ENCODE measurements at regions not wholly inside any gene's neighbourhood (a gene's known extent, or its start where the extent isn't known, plus 50 kb on each side); places are given as distances from the start of the nearest gene placed in this dataset.

DNA sequence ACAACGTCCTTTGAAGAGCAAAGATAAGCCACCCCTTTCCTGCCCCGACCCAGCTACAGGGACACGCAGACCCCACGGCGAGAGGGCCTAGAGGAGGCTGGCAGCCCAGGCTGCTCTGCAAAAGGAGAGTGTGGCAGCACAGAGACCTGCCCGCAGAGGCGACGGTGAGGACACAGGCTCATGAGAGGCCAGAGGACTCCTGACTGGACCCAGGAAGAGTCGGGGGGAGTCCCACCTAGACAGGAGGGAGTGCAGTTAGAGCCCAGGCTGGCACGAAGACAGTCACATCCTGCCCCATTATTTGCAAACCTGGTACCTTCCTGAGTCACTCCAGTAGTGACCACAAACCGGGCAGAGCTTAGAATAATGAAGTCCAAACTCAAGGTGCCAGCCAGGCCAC lies 227.7 kb upstream of the CDH4 start:
- Mint-ChIP-seq H3K9me3 (peaks cover 3% of the 10 kb centered on the region), H3K27me3 (peaks cover 3 to 7% of the 10 kb centered on the region in 2 donors), H3K36me3 (no peaks in the 10 kb centered on the region), H3K4me3 (no peak overlapping the region), H3K4me1 (ENCODE audit: low read depth in 2 of 2) (no peaks in the 10 kb centered on the region), H3K27ac (no peak overlapping the region)
- ATAC-seq: no peak
- no peak for DNase-seq (ENCODE audit: low spot score)

- Mint-ChIP-seq H3K27me3 (peaks cover 3 to 7% of the 10 kb centered on the region in 2 donors), H3K9me3 (peaks cover 3% of the 10 kb centered on the region), H3K27ac (no peak overlapping the region), H3K36me3 (no peaks in the 10 kb centered on the region), H3K4me1 (ENCODE audit: low read depth in 2 of 2) (no peaks in the 10 kb centered on the region), H3K4me3 (no peak overlapping the region)
- no peak for ATAC-seq
- no peak for DNase-seq (ENCODE audit: low spot score)
Measured at GRCh38 chr20:61025536-61025935, 226.5 kb upstream of the CDH4 start.

DNA sequence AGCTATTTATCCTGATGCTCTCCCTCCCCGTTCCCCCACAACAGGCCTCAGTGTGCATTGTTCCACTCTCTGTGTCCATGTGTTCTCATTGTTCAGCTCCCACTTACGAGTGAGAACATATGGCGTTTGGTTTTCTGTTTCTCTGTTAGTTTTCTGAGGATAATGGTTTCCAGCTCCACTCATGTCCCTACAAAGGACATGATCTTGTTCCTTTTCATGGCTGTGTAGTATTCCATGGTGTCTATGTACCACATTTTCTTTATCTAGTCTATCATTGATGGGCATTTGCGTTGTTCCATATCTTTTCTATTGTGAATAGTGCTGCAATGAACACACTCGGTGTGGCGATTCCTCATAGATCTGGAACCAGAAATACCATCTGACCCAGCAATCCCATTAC lies 225.9 kb upstream of the CDH4 start:
- H3K4me3 Mint-ChIP-seq: no peak overlapping the region
- no peaks in the 10 kb centered on the region for H3K36me3 Mint-ChIP-seq
- H3K9me3 Mint-ChIP-seq: peaks cover 3% of the 10 kb centered on the region
- peaks cover 3 to 7% of the 10 kb centered on the region in 2 donors for H3K27me3 Mint-ChIP-seq
- ATAC-seq (no peak), DNase-seq (ENCODE audit: low spot score) (no peak)
- no peak overlapping the region for H3K27ac Mint-ChIP-seq
- no peaks in the 10 kb centered on the region for H3K4me1 Mint-ChIP-seq (ENCODE audit: low read depth in 2 of 2)

DNA sequence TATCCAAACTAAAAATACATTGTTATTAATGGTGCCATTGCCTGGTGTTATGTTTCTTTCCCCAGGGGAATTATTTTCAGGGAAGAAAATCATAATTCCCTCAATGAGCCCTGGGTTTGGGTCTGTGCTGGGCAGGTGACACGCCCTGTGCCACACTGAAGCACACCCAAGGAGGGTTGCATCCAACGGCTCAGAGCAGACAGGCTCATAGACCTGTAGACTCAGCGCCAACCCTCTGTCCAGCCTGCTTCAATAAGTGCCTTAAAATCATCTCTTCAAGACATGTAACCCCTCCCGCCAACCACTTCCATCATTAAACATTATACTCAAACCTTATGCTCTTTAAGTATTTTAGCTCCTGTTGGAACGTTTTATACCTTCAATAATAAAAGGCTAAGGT lies 225.3 kb upstream of the CDH4 start:
- Mint-ChIP-seq H3K9me3 (peaks cover 3% of the 10 kb centered on the region), H3K36me3 (no peaks in the 10 kb centered on the region), H3K4me1 (ENCODE audit: low read depth in 2 of 2) (no peaks in the 10 kb centered on the region), H3K27ac (no peak overlapping the region), H3K27me3 (peaks cover 3 to 7% of the 10 kb centered on the region in 2 donors), H3K4me3 (no peak overlapping the region)
- DNase-seq (ENCODE audit: low spot score): no peak
- ATAC-seq: no peak

DNA sequence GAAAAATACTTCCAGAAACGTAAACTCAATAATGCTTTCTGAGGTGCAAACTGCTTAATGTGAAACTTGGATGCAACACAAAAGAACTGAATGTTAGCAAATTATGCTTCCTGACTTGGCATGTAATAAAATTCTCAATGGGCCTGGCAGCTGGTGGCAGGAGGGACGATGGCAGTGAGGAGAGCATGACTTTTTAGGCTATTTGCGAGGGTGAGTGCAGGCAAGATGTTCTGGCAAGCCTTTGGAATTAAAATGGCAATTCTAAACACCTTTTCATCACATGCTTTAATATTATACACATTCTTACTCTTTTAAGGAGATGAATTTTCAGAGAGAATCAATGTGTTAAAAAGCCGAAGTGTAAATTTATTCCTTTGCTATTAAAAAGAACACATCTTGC lies 224.8 kb upstream of the CDH4 start:
- no peak overlapping the region for H3K4me3 Mint-ChIP-seq
- ATAC-seq (no peak), DNase-seq (ENCODE audit: low spot score) (no peak)
- H3K27me3 Mint-ChIP-seq: peaks cover 3% of the 10 kb centered on the region in 2 donors
- no peak overlapping the region for H3K27ac Mint-ChIP-seq
- H3K9me3 Mint-ChIP-seq: peaks cover 3% of the 10 kb centered on the region
- no peaks in the 10 kb centered on the region for H3K36me3 Mint-ChIP-seq
- no peaks in the 10 kb centered on the region for H3K4me1 Mint-ChIP-seq (ENCODE audit: low read depth in 2 of 2)

- Mint-ChIP-seq H3K4me3 (no peak overlapping the region), H3K27ac (no peak overlapping the region), H3K9me3 (peaks cover 3% of the 10 kb centered on the region), H3K27me3 (peaks cover 0 to 3% of the 10 kb centered on the region in 2 donors), H3K4me1 (ENCODE audit: low read depth in 2 of 2) (no peaks in the 10 kb centered on the region), H3K36me3 (no peaks in the 10 kb centered on the region)
- ATAC-seq: no peak
- DNase-seq (ENCODE audit: low spot score): no peak
Measured at GRCh38 chr20:61030130-61030529, 221.9 kb upstream of the CDH4 start.

DNA sequence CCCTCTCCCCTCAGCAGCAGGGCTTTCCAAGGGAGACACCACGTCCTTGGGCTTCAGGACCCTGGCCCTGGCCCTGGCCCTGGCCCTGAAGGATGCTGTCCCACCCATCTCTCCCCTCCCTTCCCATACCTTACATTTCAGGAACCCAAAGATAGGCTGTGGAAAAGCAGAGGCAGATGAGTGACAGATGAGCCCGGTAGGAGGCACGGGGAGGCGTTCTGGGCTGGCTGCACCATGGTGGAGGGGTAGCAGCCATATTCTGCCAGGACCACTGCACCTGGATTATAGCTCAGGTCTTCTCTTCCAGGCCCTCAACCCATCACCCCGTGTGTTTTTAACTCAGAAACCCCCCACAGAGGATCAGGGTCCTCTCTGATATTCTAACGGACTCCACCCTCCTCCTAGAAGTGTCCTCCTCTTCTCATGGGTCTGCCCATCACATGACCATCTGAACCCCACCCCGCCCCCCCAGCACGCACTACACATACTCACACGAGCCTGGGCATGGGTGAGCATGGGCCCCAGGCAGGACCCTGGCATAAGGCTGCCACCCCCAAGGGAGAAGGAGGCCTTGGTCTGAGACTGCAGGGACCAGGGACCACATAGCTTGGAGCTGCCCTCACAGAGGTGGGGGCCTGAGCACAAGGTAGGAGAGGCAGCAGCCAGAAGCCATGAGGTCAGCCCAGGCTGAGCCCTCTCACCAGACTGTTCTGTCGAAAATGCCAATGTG lies 220.8 kb upstream of the CDH4 start:
- Mint-ChIP-seq H3K4me3 (no peak overlapping the region), H3K27ac (no peak overlapping the region), H3K27me3 (peaks cover under 1 to 3% of the 10 kb centered on the region in 2 donors), H3K4me1 (ENCODE audit: low read depth in 2 of 2) (no peaks in the 10 kb centered on the region), H3K9me3 (peaks cover 1% of the 10 kb centered on the region), H3K36me3 (no peaks in the 10 kb centered on the region)
- DNase-seq (ENCODE audit: low spot score): no peak
- ATAC-seq: peak in 1 of 2 donors; percentile 45

GRCh38 chr20:61037498-61037897 lies 214.6 kb upstream of the CDH4 start:
- ATAC-seq (no peak), DNase-seq (ENCODE audit: low spot score) (no peak)
- Mint-ChIP-seq H3K4me3 (no peak overlapping the region), H3K36me3 (no peaks in the 10 kb centered on the region), H3K9me3 (no peaks in the 10 kb centered on the region), H3K4me1 (ENCODE audit: low read depth in 2 of 2) (no peaks in the 10 kb centered on the region), H3K27me3 (peaks cover 5 to 7% of the 10 kb centered on the region in 2 donors), H3K27ac (no peak overlapping the region)

DNA sequence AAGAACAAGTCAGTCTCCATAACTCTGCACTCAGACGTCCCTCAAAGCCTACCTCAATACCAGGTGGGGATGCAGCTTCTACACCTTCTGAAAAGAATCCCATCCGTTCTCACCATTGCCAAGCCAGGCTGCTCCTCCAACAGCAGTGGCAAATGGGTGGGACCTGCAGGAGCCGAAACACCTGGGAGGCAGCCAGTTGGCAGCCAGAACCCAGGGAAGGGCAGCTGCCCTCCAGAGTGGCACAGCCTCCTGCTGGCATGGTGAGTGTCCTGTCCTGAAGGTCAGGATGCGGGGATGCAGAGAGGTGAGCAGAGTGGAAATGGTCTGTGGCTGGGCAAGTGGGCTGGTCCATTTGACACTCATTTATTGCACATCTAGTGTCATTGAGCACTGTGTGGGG lies 210.6 kb upstream of the CDH4 start:
- Mint-ChIP-seq H3K27me3 (peaks cover 3 to 4% of the 10 kb centered on the region in 2 donors), H3K4me1 (ENCODE audit: low read depth in 2 of 2) (no peaks in the 10 kb centered on the region), H3K27ac (no peak overlapping the region), H3K9me3 (no peaks in the 10 kb centered on the region), H3K36me3 (no peaks in the 10 kb centered on the region), H3K4me3 (no peak overlapping the region)
- DNase-seq (ENCODE audit: low spot score): no peak
- ATAC-seq: no peak

DNA sequence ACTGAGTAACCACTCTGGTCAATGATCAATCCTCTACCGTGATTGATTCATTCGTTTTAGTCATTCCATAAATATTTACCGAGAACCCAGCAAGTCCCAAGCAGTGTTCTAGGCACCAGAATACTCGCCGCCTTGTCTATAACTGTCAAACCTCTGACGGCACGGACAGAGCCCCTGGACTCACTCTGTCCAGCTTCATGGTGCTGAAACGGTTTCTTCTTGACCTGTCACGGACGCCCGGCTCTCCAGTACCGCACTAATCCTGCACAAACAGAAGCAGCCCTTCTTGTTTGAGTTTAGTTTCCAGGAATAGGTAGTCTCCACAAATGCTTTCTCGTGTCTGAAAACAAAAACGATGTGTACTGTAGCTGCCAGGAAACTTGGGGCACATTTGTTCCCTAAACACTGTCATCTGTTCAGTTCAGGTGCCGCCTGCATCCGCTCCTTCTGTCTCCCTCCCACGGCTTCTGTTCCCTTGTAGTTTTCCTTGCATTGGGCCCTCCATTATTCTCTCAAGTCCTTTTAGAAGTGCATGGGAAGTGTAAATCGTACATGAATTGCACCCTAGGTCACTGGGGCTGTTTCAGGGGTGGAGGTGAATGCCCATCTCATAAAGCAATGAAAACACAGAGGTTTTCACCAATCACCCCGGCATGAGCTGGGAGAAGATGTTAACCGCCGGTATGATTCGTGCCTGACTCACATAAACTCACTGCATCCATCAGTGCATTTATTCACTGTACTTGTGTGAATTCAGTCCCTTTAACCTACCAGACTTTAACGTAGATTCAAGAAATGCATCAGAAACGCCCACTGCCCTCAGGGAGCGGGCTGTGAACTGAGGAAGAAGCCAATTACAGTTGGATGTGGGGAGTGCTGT lies 209.3 kb upstream of the CDH4 start:
- ATAC-seq: no peak
- H3K9me3 Mint-ChIP-seq: no peaks in the 10 kb centered on the region

DNA sequence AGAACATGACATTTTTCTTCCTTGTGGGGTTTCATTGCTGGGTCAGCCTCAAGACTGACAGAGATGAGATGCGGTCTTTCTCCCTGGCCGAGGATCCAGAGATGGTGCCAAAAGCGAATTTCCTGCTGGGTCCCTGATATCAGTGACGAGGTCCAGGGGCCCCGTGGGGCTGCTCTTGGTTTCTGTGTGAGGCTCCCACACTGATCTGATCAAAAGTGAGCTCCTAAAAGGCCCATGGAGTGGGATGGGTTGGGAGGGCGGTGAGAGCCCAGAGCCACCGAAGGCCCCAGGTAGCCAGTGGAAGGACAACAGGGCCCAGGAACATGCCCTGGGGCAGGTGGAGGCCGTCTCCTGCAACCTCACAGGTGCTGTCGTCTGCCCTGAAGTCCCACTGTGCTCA lies 208.4 kb upstream of the CDH4 start:
- Mint-ChIP-seq H3K9me3 (no peaks in the 10 kb centered on the region), H3K27ac (no peak overlapping the region), H3K27me3 (no peaks in the 10 kb centered on the region), H3K4me3 (no peak overlapping the region), H3K4me1 (ENCODE audit: low read depth in 2 of 2) (no peaks in the 10 kb centered on the region), H3K36me3 (no peaks in the 10 kb centered on the region)
- ATAC-seq (no peak), DNase-seq (ENCODE audit: low spot score) (no peak)

More for the DNA sequence above, 209.3 kb upstream of the CDH4 start:
- no peak overlapping the region for H3K27ac Mint-ChIP-seq
- no peaks in the 10 kb centered on the region for H3K36me3 Mint-ChIP-seq
- no peaks in the 10 kb centered on the region for H3K27me3 Mint-ChIP-seq
- DNase-seq (ENCODE audit: low spot score): no peak
- H3K4me1 Mint-ChIP-seq (ENCODE audit: low read depth in 2 of 2): no peaks in the 10 kb centered on the region
- H3K4me3 Mint-ChIP-seq: no peak overlapping the region

DNA sequence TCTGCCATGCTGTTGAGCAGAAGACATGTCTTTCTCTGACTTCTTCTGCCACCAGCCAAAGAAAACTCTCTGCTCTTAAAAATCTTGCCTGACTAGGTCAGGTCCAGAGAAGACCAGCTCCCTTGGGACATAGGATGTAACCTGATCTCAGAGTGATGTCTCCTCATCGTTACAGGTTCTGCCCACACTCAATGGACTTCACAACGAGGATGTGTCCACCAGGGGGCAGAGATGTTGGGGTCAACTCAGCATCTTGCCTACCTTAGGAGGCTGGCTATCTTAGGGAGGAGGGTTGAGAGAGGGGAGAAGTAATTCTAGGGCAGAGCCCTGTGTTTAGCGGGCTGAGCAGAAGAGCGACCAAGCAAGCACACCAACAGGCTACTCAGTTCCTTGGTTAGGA lies 207.6 kb upstream of the CDH4 start:
- Mint-ChIP-seq H3K4me1 (ENCODE audit: low read depth in 2 of 2) (no peaks in the 10 kb centered on the region), H3K36me3 (no peaks in the 10 kb centered on the region), H3K27ac (no peak overlapping the region), H3K9me3 (no peaks in the 10 kb centered on the region), H3K27me3 (no peaks in the 10 kb centered on the region), H3K4me3 (no peak overlapping the region)
- no peak for DNase-seq (ENCODE audit: low spot score)
- ATAC-seq: no peak

- Mint-ChIP-seq H3K27me3 (no peaks in the 10 kb centered on the region), H3K4me3 (no peak overlapping the region), H3K36me3 (no peaks in the 10 kb centered on the region), H3K4me1 (ENCODE audit: low read depth in 2 of 2) (no peaks in the 10 kb centered on the region), H3K9me3 (no peaks in the 10 kb centered on the region), H3K27ac (no peak overlapping the region)
- DNase-seq (ENCODE audit: low spot score) (no peak), ATAC-seq (no peak)
Measured at GRCh38 chr20:61045091-61045490, 207.0 kb upstream of the CDH4 start.

DNA sequence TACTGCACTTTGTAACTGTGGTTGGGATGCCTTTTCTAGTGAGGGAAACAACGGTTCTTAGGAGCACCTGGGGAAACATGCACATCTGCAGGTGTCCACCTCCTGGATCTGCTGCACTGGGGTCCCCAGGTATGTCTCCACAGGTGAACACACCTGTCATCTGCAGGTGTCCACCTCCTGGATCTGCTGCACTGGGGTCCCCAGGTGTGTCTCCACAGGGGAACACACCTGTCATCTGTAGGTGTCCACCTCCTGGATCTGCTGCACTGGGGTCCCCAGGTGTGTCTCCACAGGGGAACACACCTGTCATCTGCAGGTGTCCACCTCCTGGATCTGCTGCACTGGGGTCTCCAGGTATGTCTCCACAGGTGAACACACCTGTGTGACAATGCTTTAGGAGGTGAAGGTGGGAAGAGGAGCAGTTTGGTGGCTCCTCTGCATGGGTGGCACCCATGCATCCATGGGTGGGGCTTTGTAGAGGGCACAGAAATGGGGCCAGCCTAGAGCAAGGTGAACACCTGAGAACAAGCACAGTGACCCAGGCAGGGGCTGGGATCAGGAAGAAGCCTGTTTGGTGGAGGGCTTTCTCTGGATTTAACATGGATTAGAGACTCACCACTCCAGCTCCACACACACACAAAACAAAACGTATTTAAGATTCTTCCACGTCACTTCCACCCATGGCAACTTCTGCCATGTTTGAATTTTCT lies 206.0 kb upstream of the CDH4 start:
- Mint-ChIP-seq H3K36me3 (no peaks in the 10 kb centered on the region), H3K27ac (no peak overlapping the region), H3K27me3 (no peaks in the 10 kb centered on the region), H3K4me1 (ENCODE audit: low read depth in 2 of 2) (no peaks in the 10 kb centered on the region), H3K4me3 (no peak overlapping the region), H3K9me3 (no peaks in the 10 kb centered on the region)
- no peak for ATAC-seq
- no peak for DNase-seq (ENCODE audit: low spot score)

All from natural killer cell treated with Interleukin-12 subunit alpha and Interleukin-12 subunit beta and Interleukin-15 and Interleukin-18, amount 100 ng/mL, for 72 hours (primary cell).